Activated naive CD8-positive, alpha-beta T cell treated with anti-CD3 and anti-CD28 coated beads for 36 hours (primary cell): ENCODE measurements at regions not wholly inside any gene's neighbourhood (a gene's known extent, or its start where the extent isn't known, plus 50 kb on each side); places are given as distances from the start of the nearest gene placed in this dataset.

ENCODE experiments used
- DNase-seq: peaks from one replicate; pipeline ENCODE4 v3.0.0; 2021
- H3K27ac Mint-ChIP-seq: one replicate; pipeline ENCODE4 v1.8.0; 2022; ENCODE audit warnings: mild to moderate bottlenecking, moderate library complexity, mixed read lengths
- H3K27me3 Mint-ChIP-seq: one replicate; pipeline ENCODE4 v1.8.0; 2022; ENCODE audit warnings: mild to moderate bottlenecking, mixed read lengths
- H3K36me3 Mint-ChIP-seq: one replicate; pipeline ENCODE4 v1.8.0; 2021; ENCODE audit warnings: mild to moderate bottlenecking, mixed read lengths
- H3K4me1 Mint-ChIP-seq: one replicate; pipeline ENCODE4 v1.8.0; 2021; ENCODE audit warnings: mixed read lengths
- H3K4me3 Mint-ChIP-seq: one replicate; pipeline ENCODE4 v1.8.0; 2022; ENCODE audit warnings: mild to moderate bottlenecking, moderate library complexity, mixed read lengths
- H3K9me3 Mint-ChIP-seq: one replicate; pipeline ENCODE4 v1.8.0; 2022; ENCODE audit warnings: mixed read lengths

DNA sequence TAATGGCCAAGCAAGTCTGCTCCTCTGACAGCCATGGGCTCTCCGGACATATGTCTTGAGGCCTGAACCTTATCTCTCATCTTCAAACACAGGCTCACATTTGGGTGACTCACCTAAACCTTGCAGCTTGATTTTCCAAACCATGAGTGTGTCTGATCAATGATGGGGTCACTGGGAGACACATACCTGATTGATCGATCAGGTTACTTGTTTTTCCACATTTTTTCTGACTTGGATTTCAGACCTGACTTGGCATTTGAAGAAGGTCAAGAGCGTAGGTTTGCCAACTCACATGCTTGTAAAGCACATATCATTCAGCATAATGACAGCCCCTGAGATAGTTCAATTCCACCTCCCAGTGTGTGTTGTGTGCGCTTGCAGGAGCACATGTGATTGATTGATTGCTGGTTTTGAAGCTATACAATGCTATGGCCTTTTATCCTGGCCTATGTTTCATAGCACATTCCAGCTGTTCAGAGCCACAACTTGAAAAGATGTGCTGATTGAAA lies 116.7 kb upstream of the KIRREL3 start:
- DNase-seq, result no peak
- Mint-ChIP-seq H3K36me3 (no peaks in the 10 kb centered on the region), H3K9me3 (no peaks in the 10 kb centered on the region), H3K4me1 (no peaks in the 10 kb centered on the region), H3K27ac (no peak overlapping the region), H3K4me3 (no peak overlapping the region), H3K27me3 (no peaks in the 10 kb centered on the region)

DNA sequence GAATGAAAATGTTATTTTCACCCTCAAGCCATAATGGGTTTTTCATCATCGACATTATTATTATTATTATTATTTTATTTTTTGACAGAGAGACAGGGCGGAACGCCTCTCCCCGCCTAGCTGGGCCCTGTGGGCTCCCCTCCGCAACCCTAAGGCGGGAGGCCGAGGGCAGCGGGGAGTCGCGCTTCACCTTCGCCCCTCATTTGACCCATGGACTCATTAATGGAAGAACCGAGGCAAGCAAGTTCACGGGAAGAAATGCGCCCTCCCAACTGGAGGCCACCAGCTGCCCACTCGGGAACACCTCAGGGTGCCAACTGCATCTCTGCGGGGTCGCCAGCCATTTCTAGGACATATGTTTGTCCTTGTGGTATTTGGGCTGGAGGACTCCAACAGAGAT lies 115.3 kb upstream of the KIRREL3 start:
- no peaks in the 10 kb centered on the region for H3K9me3 Mint-ChIP-seq
- DNase-seq, result no peak
- no peak overlapping the region for H3K4me3 Mint-ChIP-seq
- H3K27ac Mint-ChIP-seq, result no peak overlapping the region
- H3K27me3 Mint-ChIP-seq, result no peaks in the 10 kb centered on the region
- H3K36me3 Mint-ChIP-seq, result no peaks in the 10 kb centered on the region
- no peaks in the 10 kb centered on the region for H3K4me1 Mint-ChIP-seq

DNA sequence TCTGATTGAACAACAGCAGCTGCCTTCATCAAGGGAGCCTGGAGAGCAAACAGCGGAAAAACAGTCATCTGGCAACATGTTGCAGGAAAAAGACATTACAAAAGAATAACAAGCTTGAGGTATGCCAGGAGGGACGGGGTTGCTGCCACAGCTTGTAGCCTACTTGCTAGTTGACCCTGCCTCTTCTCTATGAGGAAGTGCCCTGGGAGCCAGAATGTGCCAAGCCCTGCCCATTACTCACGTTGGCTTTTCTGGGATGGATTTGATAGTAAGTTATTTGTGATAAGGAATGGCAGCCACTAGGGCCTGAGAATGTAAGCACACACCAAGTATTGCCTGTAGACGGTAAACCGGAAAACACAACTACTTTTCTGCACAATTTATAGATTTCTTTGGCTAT lies 113.5 kb upstream of the KIRREL3 start:
- Mint-ChIP-seq H3K27me3 (no peaks in the 10 kb centered on the region), H3K4me3 (no peak overlapping the region), H3K9me3 (no peaks in the 10 kb centered on the region), H3K36me3 (no peaks in the 10 kb centered on the region), H3K27ac (no peak overlapping the region), H3K4me1 (no peaks in the 10 kb centered on the region)
- DNase-seq, result no peak

DNA sequence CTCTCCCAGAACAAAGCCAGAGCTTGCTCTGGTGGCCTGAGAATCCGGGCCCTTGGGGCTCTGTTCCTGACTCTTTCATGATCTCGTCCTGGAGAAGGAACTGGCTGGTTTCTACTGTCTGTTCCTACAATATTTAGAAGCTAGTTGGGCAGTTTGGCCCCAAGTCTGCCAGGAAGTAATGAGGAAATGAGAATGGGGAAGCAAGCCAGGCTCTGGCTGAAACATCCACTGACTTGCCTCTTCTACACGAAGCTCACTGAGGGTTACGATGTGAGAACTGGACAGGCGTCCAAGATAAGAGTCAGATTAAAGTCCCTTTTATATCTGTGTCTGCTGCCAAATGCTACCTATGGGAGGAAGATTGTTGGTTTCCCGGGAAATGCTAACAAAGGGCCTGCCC lies 110.0 kb upstream of the KIRREL3 start:
- H3K27ac Mint-ChIP-seq, result no peak overlapping the region

DNA sequence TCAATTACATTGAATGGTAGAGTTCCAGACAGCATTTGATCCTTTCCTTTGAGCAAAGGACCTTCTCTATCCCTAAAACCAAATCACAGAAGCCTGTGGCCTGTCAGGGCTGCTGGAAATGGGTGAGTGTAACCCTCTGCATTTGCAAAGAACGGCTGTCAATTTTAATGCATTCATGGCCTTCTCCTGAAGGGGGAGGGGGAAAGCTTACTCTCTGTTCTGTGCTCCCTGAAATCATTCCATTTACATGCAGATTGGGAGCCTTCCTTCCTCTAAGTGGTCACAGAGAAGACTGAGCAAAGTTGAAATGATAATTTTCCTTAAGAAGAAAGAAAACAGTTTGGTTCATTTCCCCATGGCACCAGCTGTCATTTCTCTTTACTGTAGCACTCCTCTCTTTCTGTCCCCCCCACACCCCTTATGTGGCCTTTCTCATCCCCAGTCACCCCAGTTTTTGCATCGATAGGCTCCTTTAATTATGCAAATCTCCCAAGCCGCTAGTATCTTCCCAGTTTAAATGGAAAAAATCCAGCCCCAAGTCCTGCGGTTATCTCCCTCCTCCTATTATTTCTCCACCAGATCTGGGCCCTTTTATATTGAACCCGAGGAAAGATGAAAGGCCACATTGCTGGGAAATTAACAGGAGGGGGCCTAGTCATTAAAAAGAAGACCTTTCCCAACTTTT lies 109.4 kb upstream of the KIRREL3 start:
- Mint-ChIP-seq H3K9me3 (no peaks in the 10 kb centered on the region), H3K27me3 (no peaks in the 10 kb centered on the region), H3K27ac (no peak overlapping the region), H3K4me3 (no peak overlapping the region), H3K36me3 (no peaks in the 10 kb centered on the region), H3K4me1 (no peaks in the 10 kb centered on the region)
- DNase-seq, result no peak

More for the DNA sequence above, 110.0 kb upstream of the KIRREL3 start:
- no peaks in the 10 kb centered on the region for H3K9me3 Mint-ChIP-seq
- H3K4me3 Mint-ChIP-seq, result no peak overlapping the region
- H3K36me3 Mint-ChIP-seq, result no peaks in the 10 kb centered on the region
- no peaks in the 10 kb centered on the region for H3K27me3 Mint-ChIP-seq
- no peak for DNase-seq
- H3K4me1 Mint-ChIP-seq, result no peaks in the 10 kb centered on the region

DNA sequence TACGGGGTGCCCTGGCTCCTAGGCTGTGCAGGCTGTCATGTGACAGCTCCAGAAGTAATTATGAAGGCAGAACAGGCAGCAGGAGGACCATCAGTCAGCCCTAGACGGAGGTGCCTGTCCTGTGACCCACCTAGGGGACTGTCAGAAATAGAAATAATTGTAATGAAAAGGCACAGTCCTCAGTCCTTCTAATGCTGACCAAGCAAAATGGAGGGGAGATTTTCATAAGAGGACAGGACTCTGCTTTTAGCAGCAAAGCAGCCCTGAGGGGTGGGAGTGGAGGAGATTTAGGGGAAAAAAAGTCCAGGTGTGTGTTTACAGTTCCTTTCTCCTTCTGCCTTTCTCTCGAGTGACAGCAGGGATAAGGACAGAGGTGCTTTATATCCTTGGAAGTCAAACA lies 108.3 kb upstream of the KIRREL3 start:
- Mint-ChIP-seq H3K27ac (no peak overlapping the region), H3K27me3 (no peaks in the 10 kb centered on the region), H3K4me3 (no peak overlapping the region), H3K9me3 (no peaks in the 10 kb centered on the region), H3K4me1 (no peaks in the 10 kb centered on the region), H3K36me3 (no peaks in the 10 kb centered on the region)
- DNase-seq, result no peak

DNA sequence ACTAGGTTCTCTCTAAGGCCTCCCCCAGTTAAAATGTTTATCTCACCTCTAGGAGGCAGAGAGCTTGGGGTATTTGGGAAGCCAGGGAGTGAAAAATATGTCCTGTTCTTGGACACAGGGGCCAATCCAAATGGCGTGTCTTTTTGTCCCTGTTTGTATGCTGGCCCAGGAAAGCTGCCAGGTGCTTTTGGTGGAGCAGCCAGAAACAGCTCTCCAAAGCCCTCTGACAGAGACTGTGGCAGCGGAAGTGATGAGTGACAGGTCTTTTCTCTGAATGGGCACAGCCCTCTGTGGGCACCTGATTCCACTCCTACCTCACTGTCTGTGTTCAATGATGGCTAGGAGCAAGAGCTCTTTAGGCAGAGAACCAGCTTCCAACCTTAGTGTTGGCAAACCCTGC lies 106.4 kb upstream of the KIRREL3 start:
- H3K9me3 Mint-ChIP-seq, result no peaks in the 10 kb centered on the region
- no peak overlapping the region for H3K4me3 Mint-ChIP-seq
- H3K4me1 Mint-ChIP-seq, result no peaks in the 10 kb centered on the region
- H3K36me3 Mint-ChIP-seq, result no peaks in the 10 kb centered on the region
- H3K27me3 Mint-ChIP-seq, result no peaks in the 10 kb centered on the region
- DNase-seq, result no peak
- no peak overlapping the region for H3K27ac Mint-ChIP-seq

DNA sequence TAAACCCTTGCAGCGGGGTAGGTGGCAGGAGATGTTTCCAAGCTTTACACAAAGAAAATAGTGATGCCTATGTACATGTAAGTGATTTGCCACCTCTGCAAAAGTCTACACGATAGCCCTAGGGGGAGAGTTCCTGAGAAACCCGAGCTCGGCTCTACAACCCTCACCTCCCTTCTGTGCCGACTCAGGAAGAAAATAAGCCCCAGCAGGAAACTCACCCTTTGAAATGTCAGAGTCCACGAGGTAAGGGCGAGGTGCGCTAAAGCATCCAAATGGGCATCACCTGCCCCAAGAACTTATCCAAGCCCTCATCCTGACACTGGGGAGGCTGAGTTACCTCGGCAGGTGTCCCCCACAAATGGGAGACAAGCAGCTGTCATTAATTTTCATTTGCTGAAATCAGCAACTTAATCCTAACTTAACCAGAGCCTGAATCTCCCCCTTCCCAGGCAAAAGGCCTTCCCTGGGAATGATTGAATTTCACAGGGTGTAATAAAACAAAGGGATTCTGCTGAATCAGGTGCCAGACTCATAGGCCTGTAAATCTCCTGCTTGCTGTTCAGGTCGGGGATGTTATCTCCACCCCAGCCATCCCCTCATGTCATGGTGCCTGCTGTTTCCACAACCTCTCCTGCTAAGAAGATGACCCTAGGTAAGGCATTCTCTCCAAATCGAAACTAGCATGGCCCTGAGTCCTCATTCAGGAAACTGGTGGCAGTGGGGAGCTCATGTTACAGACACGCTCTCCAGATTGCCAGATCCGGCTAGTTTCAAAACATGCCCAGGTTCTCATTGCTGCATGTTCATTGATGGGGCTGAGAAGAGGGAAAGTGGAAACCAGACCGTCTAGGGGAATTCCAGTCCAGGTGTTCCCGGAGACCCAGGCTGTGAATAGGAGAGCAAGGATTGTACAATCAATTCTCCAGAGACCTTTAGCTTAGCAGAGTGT lies 105.3 kb upstream of the KIRREL3 start:
- no peak for DNase-seq
- no peaks in the 10 kb centered on the region for H3K27me3 Mint-ChIP-seq
- no peaks in the 10 kb centered on the region for H3K36me3 Mint-ChIP-seq
- no peaks in the 10 kb centered on the region for H3K9me3 Mint-ChIP-seq
- no peaks in the 10 kb centered on the region for H3K4me1 Mint-ChIP-seq
- no peak overlapping the region for H3K4me3 Mint-ChIP-seq
- H3K27ac Mint-ChIP-seq, result no peak overlapping the region

DNA sequence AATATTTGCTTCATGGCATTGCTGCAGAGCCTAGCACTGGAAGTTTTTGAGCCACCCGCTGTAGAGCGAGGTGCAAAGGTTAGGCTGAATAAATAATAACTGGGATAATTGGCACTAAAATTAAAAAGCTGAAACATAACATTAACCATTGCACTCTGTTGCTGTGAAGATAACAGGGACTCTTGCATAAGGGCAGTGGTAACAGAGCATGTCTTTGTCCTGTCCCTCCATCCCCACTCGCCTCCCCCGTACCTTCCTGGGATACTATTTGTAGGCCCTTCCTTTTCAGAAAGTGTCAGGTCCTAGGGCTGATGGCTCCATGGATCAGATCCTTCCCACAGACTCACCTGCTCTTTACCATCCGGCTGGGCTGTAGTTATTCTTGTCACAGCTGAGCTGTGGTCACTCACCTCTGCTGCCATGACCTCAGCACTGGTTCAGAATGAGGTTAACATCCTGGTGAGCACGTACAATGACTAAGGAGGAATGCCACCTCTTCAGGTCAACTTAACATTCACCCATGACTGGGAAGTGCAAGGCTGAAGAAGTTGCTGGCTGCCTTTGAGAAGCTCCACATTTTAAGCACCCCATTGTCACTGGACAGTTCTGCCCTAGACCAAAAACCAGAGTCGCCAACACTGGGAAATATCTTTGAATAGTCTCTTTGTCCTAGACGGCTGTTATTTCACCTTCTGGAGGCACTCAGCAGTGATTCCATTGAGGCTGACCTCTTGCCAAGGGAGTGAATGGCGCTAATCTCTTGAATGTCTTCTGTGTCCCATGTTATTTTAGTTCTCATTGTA lies 103.2 kb upstream of the KIRREL3 start:
- H3K27ac Mint-ChIP-seq, result no peak overlapping the region
- H3K27me3 Mint-ChIP-seq, result no peaks in the 10 kb centered on the region
- no peak overlapping the region for H3K4me3 Mint-ChIP-seq
- H3K9me3 Mint-ChIP-seq, result no peaks in the 10 kb centered on the region
- no peaks in the 10 kb centered on the region for H3K4me1 Mint-ChIP-seq
- no peak for DNase-seq
- H3K36me3 Mint-ChIP-seq, result no peaks in the 10 kb centered on the region

DNA sequence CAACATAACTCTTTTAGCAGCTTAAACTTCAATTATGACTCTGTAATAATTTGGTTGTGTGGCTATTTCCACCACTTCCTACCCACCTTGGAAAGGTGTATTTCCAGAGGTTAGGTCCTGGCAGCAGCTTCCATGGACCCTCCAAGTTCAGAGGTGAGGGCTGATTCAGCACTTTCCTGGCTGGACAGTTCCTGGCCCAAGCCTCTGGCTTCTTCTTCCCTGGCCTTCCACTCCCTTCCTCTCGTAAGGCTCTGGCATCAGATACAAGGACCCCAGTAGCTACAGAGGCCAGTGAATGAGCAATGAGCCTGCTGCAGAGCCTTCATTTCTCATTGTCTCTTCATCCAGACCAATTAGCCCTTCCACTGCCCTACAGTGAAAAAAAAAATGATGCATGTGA lies 98.1 kb upstream of the KIRREL3 start:
- H3K4me1 Mint-ChIP-seq, result no peaks in the 10 kb centered on the region
- no peaks in the 10 kb centered on the region for H3K36me3 Mint-ChIP-seq
- H3K9me3 Mint-ChIP-seq, result no peaks in the 10 kb centered on the region
- DNase-seq, result no peak
- H3K27me3 Mint-ChIP-seq, result no peaks in the 10 kb centered on the region
- H3K4me3 Mint-ChIP-seq, result no peak overlapping the region
- no peak overlapping the region for H3K27ac Mint-ChIP-seq

DNA sequence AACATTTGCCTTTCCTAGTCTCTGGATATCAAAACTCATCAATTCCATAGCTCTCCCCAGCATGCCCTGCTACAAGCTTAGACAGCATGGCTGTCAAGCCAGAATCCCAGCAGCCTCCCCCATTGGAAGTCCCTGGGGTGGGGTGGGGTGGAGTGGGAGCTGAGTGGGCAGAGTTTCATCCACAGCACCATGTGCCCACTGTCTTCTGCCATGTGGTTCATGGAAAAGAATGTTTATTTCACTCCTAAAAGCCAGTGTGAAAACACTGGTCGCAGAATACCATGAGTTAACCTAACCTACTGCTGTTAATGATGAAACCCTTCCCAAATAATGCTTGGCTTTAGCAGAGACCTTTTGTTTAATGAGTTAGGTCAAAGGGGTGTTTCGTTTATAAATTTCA lies 80.2 kb upstream of the KIRREL3 start:
- Mint-ChIP-seq H3K27ac (no peak overlapping the region), H3K9me3 (no peaks in the 10 kb centered on the region), H3K36me3 (no peaks in the 10 kb centered on the region), H3K27me3 (peaks cover 11% of the 10 kb centered on the region), H3K4me3 (no peak overlapping the region), H3K4me1 (no peaks in the 10 kb centered on the region)
- no peak for DNase-seq

DNA sequence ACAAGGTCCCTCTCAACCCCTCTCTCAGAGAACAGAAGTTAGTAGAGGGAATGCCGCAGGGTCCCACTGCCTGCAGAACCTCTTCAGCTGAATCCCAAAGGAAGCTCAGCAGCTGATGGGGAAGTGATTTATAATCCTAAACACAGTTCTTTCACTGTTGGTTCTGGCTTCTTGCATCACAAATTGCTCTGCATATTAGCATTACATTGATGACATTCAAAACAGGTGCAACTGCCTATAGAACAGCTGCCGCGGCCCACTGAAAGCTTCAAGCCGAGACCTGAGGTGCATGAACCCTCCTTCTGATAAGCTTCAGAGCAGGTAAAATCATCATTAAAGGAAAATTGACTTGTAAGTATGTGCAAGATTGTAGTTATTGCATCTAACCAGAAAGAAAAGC lies 75.2 kb upstream of the KIRREL3 start:
- Mint-ChIP-seq H3K4me1 (no peaks in the 10 kb centered on the region), H3K36me3 (no peaks in the 10 kb centered on the region), H3K9me3 (no peaks in the 10 kb centered on the region), H3K27me3 (peaks cover 6% of the 10 kb centered on the region), H3K27ac (no peak overlapping the region), H3K4me3 (no peak overlapping the region)
- no peak for DNase-seq

DNA sequence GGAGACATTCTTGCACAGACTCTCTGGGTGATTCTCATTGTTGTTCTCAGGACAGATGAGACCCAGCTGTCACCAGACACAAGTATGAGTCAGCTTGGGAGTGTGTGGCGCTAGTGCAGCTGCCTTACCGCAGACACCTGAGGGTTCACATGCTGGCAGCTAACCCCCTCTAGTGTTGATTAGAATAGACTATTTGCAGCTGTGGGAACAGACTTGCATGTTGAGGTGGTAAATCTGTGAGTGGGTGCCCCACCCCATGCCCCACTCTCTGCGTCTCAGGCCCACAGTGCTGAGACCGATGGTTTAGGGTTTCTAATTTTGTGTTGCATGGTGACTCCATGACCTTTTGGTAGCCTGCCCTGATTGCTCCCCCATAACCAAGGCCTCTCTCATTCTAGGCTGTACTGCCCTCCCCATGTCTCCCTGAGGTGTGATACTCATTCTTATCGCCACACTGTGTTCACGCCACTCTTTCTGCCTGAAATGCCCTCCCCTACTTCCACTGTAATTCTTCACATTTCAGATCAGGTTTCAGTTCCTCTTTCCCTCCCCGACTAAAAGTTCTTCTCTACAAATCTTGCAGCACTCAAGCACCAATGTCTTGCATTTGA lies 73.7 kb upstream of the KIRREL3 start:
- Mint-ChIP-seq H3K36me3 (no peaks in the 10 kb centered on the region), H3K27ac (no peak overlapping the region), H3K4me1 (no peaks in the 10 kb centered on the region), H3K27me3 (peaks cover 6% of the 10 kb centered on the region), H3K9me3 (no peaks in the 10 kb centered on the region), H3K4me3 (no peak overlapping the region)
- DNase-seq, result no peak

DNA sequence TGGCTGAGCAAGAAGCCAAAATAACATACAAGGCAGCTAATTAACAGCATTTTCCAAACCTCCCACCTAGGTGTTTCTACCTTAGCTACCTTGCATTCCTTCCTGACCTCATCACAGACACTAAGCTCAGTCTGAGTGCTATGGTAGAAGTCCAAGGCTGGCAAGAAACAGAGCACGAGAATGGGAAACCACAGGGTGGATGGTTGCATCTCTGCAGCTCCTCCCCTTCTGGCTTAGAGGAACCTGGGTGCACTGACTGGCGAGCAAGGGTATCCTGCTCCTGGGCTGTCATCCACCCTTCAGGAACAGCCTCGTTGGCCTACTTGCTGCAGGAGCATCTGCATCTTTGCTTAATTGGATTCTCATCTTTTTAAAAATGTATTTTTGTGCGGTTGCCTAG lies 73.1 kb upstream of the KIRREL3 start:
- Mint-ChIP-seq H3K4me3 (no peak overlapping the region), H3K36me3 (no peaks in the 10 kb centered on the region), H3K27me3 (peaks cover 6% of the 10 kb centered on the region), H3K27ac (no peak overlapping the region), H3K4me1 (no peaks in the 10 kb centered on the region), H3K9me3 (no peaks in the 10 kb centered on the region)
- DNase-seq, result no peak

DNA sequence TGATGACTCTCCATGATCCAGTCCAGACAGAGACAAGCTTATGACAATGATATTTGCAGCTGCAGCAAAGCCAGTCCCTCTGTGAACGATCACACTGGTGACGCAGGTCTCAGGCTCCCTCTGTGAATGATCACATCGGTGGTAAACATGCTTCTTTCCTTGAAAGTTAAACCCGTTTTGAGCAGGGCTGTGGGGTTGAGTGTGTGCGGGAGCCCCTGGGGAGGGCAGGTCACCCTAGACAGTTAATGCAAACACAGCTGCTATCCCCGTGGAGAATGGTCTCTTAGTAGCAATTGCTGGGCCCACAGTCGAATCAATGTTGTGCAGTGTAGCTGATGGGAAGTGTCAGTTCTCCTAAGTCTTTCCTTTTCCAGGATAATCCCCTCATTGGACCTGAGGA lies 71.0 kb upstream of the KIRREL3 start:
- Mint-ChIP-seq H3K36me3 (no peaks in the 10 kb centered on the region), H3K27me3 (peaks cover 6% of the 10 kb centered on the region), H3K27ac (no peak overlapping the region), H3K4me1 (no peaks in the 10 kb centered on the region), H3K9me3 (no peaks in the 10 kb centered on the region), H3K4me3 (no peak overlapping the region)
- DNase-seq, result no peak
